ENCODE measurements at regions not wholly inside any gene's neighbourhood (a gene's known extent, or its start where the extent isn't known, plus 50 kb on each side); places are given as distances from the start of the nearest gene placed in this dataset.

DNA sequence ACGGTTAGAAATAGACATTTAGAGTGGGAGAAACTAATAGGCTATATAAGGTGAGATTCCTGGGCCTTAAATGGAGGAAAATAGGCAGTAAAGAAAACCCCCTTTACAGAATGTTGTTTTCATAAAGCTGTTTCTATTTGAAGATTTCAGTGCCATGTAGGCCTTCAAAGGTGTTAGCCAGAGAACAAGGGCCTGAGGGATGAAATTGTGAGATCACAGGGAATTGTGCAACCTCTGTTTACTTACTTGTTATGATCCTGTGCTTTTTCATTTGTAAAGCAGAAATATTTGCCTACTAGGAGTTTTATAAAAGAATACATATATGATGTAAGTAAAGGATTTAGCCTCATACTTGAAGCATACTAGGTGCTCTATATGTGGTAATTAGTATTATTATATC, 272.9 kb upstream of the ARX start:
- TF ChIP-seq, protein P1, sequence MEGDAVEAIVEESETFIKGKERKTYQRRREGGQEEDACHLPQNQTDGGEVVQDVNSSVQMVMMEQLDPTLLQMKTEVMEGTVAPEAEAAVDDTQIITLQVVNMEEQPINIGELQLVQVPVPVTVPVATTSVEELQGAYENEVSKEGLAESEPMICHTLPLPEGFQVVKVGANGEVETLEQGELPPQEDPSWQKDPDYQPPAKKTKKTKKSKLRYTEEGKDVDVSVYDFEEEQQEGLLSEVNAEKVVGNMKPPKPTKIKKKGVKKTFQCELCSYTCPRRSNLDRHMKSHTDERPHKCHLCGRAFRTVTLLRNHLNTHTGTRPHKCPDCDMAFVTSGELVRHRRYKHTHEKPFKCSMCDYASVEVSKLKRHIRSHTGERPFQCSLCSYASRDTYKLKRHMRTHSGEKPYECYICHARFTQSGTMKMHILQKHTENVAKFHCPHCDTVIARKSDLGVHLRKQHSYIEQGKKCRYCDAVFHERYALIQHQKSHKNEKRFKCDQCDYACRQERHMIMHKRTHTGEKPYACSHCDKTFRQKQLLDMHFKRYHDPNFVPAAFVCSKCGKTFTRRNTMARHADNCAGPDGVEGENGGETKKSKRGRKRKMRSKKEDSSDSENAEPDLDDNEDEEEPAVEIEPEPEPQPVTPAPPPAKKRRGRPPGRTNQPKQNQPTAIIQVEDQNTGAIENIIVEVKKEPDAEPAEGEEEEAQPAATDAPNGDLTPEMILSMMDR (IDR thresholded peaks at IDR 0.05), result no peak
- TF ChIP-seq POLR2A (IDR thresholded peaks at IDR 0.05), result no peak
